GM23338 (cell line): ENCODE measurements at regions not wholly inside any gene's neighbourhood (a gene's known extent, or its start where the extent isn't known, plus 50 kb on each side); places are given as distances from the start of the nearest gene placed in this dataset.

Experiments
- ATAC-seq: fragments of 200-7000 bp; cut with Tn5 transposase; 3 replicates; pipeline ENCODE4 v1.9.1; 2020
- DNase-seq: peaks from one replicate; pipeline ENCODE4 v3.0.0-alpha.2; 2015; ENCODE audit warnings: low spot score
- H2AFZ ChIP-seq: fragments of 200-600 bp; sonication (generic); 2 replicates; pipeline ENCODE4 v1.8.0; 2016; ENCODE audit warnings: antibody characterized with exemption, mild to moderate bottlenecking, moderate library complexity
- H3F3A ChIP-seq: fragments of 200-600 bp; sonication (generic); replicated peaks from 2 replicates; pipeline ENCODE4 v1.8.0; 2017; ENCODE audit warnings: antibody characterized with exemption, mixed run types, low read depth
- H3K27ac ChIP-seq: fragments of 200-600 bp; sonication (generic); 2 replicates; pipeline ENCODE4 v1.6.1; 2016; ENCODE audit warnings: low read depth
- H3K27me3 ChIP-seq: fragments of 200-600 bp; sonication (generic); 2 replicates; pipeline ENCODE4 v1.8.0; 2016; ENCODE audit warnings: mild to moderate bottlenecking, mixed run types, moderate library complexity; ENCODE audit not compliant: insufficient read depth
- H3K36me3 ChIP-seq: fragments of 200-600 bp; sonication (generic); 2 replicates; pipeline ENCODE4 v1.8.0; 2016; ENCODE audit warnings: mild to moderate bottlenecking; ENCODE audit not compliant: insufficient read depth
- H3K4me1 ChIP-seq: fragments of 200-600 bp; sonication (generic); 2 replicates; pipeline ENCODE4 v1.8.0; 2016; ENCODE audit warnings: mild to moderate bottlenecking, moderate library complexity; ENCODE audit not compliant: insufficient read depth
- H3K4me2 ChIP-seq: fragments of 200-600 bp; sonication (generic); 2 replicates; pipeline ENCODE4 v1.7.1; 2017; ENCODE audit warnings: mixed run types
- H3K4me3 ChIP-seq: fragments of 200-600 bp; sonication (generic); 2 replicates; pipeline ENCODE4 v1.6.1; 2016; ENCODE audit warnings: mixed run types
- H3K79me2 ChIP-seq: fragments of 200-600 bp; sonication (generic); replicated peaks from 2 replicates; pipeline ENCODE4 v1.8.0; 2017; ENCODE audit warnings: mild to moderate bottlenecking; ENCODE audit not compliant: insufficient read depth
- H3K9me2 ChIP-seq: fragments of 200-600 bp; sonication (generic); 2 replicates; pipeline ENCODE4 v1.8.0; 2017; ENCODE audit not compliant: insufficient read depth
- H4K20me1 ChIP-seq: fragments of 200-600 bp; sonication (generic); replicated peaks from 2 replicates; pipeline ENCODE4 v1.8.0; 2017; ENCODE audit warnings: mild to moderate bottlenecking; ENCODE audit not compliant: insufficient read depth
- H3K27ac Mint-ChIP-seq: 2 replicates; pipeline ENCODE4 v1.8.0; 2020; ENCODE audit warnings: inconsistent platforms, mild to moderate bottlenecking, moderate library complexity, mixed read lengths
- H3K27me3 Mint-ChIP-seq: 3 replicates; pipeline ENCODE4 v1.8.0; 2022; ENCODE audit warnings: low read depth, mild to moderate bottlenecking, moderate library complexity, mixed read lengths, inconsistent platforms; ENCODE audit not compliant: insufficient read depth, poor library complexity
- H3K36me3 Mint-ChIP-seq: 3 replicates; pipeline ENCODE4 v1.8.0; 2021; ENCODE audit warnings: low read depth, mild to moderate bottlenecking, inconsistent platforms, moderate library complexity, mixed read lengths
- H3K4me1 Mint-ChIP-seq: 3 replicates; pipeline ENCODE4 v1.8.0; 2020; ENCODE audit warnings: mild to moderate bottlenecking, inconsistent platforms, mixed read lengths
- H3K4me3 Mint-ChIP-seq: 3 replicates; pipeline ENCODE4 v1.8.0; 2021; ENCODE audit warnings: moderate library complexity, mild to moderate bottlenecking, inconsistent platforms, mixed read lengths
- H3K9me3 Mint-ChIP-seq: 3 replicates; pipeline ENCODE4 v1.8.0; 2020; ENCODE audit warnings: moderate library complexity, mild to moderate bottlenecking, inconsistent platforms, mixed read lengths
- CREB1 ChIP-seq: fragments of 250-450 bp; sonication (Bioruptor Pico); IDR thresholded peaks from 2 replicates; pipeline ENCODE4 v1.5.0; 2020; ENCODE audit warnings: low read depth, mild to moderate bottlenecking, moderate library complexity
- EZH2 ChIP-seq: fragments of 200-600 bp; sonication (generic); IDR thresholded peaks from one replicate; pipeline ENCODE4 v1.8.0; 2017; ENCODE audit warnings: antibody characterized with exemption, mild to moderate bottlenecking, low read depth; ENCODE audit not compliant: unreplicated experiment
- EZH2phosphoT487 ChIP-seq: fragments of 200-600 bp; sonication (generic); IDR thresholded peaks from one replicate; pipeline ENCODE4 v1.8.1; 2018; ENCODE audit warnings: antibody characterized with exemption; ENCODE audit not compliant: unreplicated experiment
- POLR2AphosphoS5 ChIP-seq: IDR thresholded peaks from 2 replicates; pipeline ENCODE4 v1.6.1; 2016; ENCODE audit warnings: antibody characterized with exemption, low read depth
- REST ChIP-seq: IDR thresholded peaks from one replicate; pipeline ENCODE4 v1.6.1; 2018; ENCODE audit warnings: antibody characterized with exemption; ENCODE audit not compliant: unreplicated experiment
- STAT1 ChIP-seq: IDR thresholded peaks from one replicate; pipeline ENCODE4 v1.6.1; 2016; ENCODE audit warnings: antibody characterized with exemption; ENCODE audit not compliant: unreplicated experiment
- ZNF114 ChIP-seq: fragments of 250-450 bp; sonication (Bioruptor Pico); IDR thresholded peaks from 2 replicates; pipeline ENCODE4 v1.5.0; 2020; ENCODE audit warnings: mild to moderate bottlenecking, moderate library complexity
- ZNF462 ChIP-seq: fragments of 250-450 bp; sonication (Bioruptor Pico); IDR thresholded peaks from 2 replicates; pipeline ENCODE4 v1.5.0; 2020; ENCODE audit warnings: mild to moderate bottlenecking, moderate library complexity
- TF ChIP-seq, protein P1 (sequence below): IDR thresholded peaks from 2 replicates; pipeline ENCODE4 v1.6.1; 2016; ENCODE audit warnings: antibody characterized with exemption
- TF ChIP-seq, protein P2 (sequence below), 2 experiments: fragments of 200-600 bp in 1 of 2; sonication (generic) in 1 of 2; conservative IDR thresholded peaks; 2 replicates each; pipeline versions ENCODE4 v1.5.1 to v1.6.1; 2016 to 2017; ENCODE audit warnings: antibody characterized with exemption in 2 of 2, low read depth in 2 of 2, mild to moderate bottlenecking in 2 of 2, moderate library complexity in 1 of 2

- TF ChIP-seq, protein P1, sequence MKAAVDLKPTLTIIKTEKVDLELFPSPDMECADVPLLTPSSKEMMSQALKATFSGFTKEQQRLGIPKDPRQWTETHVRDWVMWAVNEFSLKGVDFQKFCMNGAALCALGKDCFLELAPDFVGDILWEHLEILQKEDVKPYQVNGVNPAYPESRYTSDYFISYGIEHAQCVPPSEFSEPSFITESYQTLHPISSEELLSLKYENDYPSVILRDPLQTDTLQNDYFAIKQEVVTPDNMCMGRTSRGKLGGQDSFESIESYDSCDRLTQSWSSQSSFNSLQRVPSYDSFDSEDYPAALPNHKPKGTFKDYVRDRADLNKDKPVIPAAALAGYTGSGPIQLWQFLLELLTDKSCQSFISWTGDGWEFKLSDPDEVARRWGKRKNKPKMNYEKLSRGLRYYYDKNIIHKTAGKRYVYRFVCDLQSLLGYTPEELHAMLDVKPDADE, result no peak
- TF ChIP-seq ZNF114 (CRISPR knock-in tag) (no peak), EZH2 (no peak), CREB1 (no peak), POLR2AphosphoS5 (no peak), REST (no peak), STAT1 (no peak)
Measured at GRCh38 chr18:3354506-3354905, 92.6 kb downstream of the MYL12B start (continued).

DNA sequence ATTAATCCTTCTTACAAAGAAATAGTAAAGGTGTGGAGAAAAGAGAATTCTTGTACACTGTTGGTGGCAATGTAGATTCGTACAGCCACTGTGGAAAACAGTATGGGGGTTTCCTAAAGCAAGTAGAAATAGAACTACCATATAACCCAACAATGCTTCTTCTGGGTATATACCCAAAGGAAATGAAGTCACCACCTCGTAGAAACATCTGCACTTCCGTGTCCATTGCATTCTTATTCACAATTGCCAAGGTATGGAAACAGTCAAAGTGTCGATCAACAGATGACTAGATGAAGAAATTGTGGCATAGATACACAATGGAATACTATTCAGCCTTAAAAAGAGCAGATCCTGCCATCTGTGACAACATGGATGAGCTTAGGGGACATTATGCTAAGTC lies 93.4 kb upstream of the TGIF1 start:
- Histone ChIP-seq H3K4me3 (no peak overlapping the region), H3K4me2 (no peak overlapping the region), H3K27ac (no peak overlapping the region), H3K27me3 (no peaks in the 10 kb centered on the region), H3F3A (peaks cover 8% of the 10 kb centered on the region; the same call in 1 of the 2 replicates), H3K79me2 (no peaks in the 10 kb centered on the region), H2AFZ (no peak overlapping the region), H3K4me1 (0 out of 2 replicates have a peak, but pooled peaks cover 9% of the 10 kb centered on the region), H3K9me2 (no peaks in the 10 kb centered on the region), H3K36me3 (no peaks in the 10 kb centered on the region), H4K20me1 (no peaks in the 10 kb centered on the region)
- H3K4me1 Mint-ChIP-seq, result peaks cover 13% of the 10 kb centered on the region
- H3K4me3 Mint-ChIP-seq, result no peak overlapping the region
- H3K27ac Mint-ChIP-seq, result no peak overlapping the region
- H3K36me3 Mint-ChIP-seq, result no peaks in the 10 kb centered on the region
- no peaks in the 10 kb centered on the region for H3K27me3 Mint-ChIP-seq
- H3K9me3 Mint-ChIP-seq, result no peaks in the 10 kb centered on the region
- DNase-seq (no peak), ATAC-seq (no peak)
- TF ChIP-seq, protein P2, sequence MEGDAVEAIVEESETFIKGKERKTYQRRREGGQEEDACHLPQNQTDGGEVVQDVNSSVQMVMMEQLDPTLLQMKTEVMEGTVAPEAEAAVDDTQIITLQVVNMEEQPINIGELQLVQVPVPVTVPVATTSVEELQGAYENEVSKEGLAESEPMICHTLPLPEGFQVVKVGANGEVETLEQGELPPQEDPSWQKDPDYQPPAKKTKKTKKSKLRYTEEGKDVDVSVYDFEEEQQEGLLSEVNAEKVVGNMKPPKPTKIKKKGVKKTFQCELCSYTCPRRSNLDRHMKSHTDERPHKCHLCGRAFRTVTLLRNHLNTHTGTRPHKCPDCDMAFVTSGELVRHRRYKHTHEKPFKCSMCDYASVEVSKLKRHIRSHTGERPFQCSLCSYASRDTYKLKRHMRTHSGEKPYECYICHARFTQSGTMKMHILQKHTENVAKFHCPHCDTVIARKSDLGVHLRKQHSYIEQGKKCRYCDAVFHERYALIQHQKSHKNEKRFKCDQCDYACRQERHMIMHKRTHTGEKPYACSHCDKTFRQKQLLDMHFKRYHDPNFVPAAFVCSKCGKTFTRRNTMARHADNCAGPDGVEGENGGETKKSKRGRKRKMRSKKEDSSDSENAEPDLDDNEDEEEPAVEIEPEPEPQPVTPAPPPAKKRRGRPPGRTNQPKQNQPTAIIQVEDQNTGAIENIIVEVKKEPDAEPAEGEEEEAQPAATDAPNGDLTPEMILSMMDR (conservative IDR thresholded peaks at IDR 0.05; ENCODE audit: low read depth in 2 of 2), result no peak
- TF ChIP-seq ZNF462 (CRISPR knock-in tag) (no peak), EZH2phosphoT487 (no peak)
- TF ChIP-seq, protein P1, result no peak
